PFSK-1 (cell line): ENCODE measurements at regions not wholly inside any gene's neighbourhood (a gene's known extent, or its start where the extent isn't known, plus 50 kb on each side); places are given as distances from the start of the nearest gene placed in this dataset.

ENCODE experiments used
- FOXP2 ChIP-seq: optimal IDR thresholded peaks from 2 replicates; pipeline ENCODE3; 2011; ENCODE audit warnings: borderline replicate concordance, control low read depth, inconsistent platforms; ENCODE audit not compliant: insufficient read depth; ENCODE audit errors: extremely low read length, extremely low read depth
- POLR2AphosphoS5 ChIP-seq: IDR thresholded peaks from 2 replicates; pipeline ENCODE4 v1.6.1; 2012; ENCODE audit warnings: low read depth, mild to moderate bottlenecking, control low read depth, low read length, moderate library complexity
- SIN3A ChIP-seq: IDR thresholded peaks from 2 replicates; pipeline ENCODE4 v1.6.1; 2012; ENCODE audit warnings: mild to moderate bottlenecking, low read length, moderate library complexity, borderline replicate concordance; ENCODE audit not compliant: insufficient read depth
- TAF1 ChIP-seq: IDR thresholded peaks from 2 replicates; pipeline ENCODE4 v1.6.1; 2012; ENCODE audit warnings: low read length, control low read depth, borderline replicate concordance; ENCODE audit not compliant: insufficient read depth
- TF ChIP-seq, protein P1 (sequence below), 2 experiments: IDR thresholded peaks; 2 replicates each; pipeline versions ENCODE4 v1.6.1 to v1.8.0; 2011 to 2012; ENCODE audit warnings: low read depth in 2 of 2, low read length in 2 of 2, control low read depth in 1 of 2, inconsistent platforms in 1 of 2, mild to moderate bottlenecking in 1 of 2, moderate library complexity in 1 of 2; ENCODE audit not compliant: insufficient read depth in 1 of 2

DNA sequence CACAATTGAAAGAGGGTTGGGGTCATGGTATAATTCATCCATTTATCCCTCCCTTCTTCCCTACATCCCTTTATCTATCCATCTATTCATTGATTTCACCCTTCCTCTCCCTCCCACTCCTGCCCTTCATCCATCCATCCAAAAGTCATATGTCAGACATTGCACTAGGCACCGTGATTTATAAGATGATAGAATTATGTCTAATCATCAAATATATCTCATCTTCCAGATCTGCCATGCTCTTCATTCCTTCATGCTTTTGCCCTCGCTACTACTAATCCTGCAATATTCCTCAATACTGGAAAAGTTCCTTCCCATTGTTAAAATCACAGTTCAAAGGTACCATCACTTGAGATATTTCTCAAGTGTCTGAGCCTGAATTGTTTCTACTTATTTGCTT lies 335.2 kb upstream of the CDH11 start:
- TF ChIP-seq, protein P1, sequence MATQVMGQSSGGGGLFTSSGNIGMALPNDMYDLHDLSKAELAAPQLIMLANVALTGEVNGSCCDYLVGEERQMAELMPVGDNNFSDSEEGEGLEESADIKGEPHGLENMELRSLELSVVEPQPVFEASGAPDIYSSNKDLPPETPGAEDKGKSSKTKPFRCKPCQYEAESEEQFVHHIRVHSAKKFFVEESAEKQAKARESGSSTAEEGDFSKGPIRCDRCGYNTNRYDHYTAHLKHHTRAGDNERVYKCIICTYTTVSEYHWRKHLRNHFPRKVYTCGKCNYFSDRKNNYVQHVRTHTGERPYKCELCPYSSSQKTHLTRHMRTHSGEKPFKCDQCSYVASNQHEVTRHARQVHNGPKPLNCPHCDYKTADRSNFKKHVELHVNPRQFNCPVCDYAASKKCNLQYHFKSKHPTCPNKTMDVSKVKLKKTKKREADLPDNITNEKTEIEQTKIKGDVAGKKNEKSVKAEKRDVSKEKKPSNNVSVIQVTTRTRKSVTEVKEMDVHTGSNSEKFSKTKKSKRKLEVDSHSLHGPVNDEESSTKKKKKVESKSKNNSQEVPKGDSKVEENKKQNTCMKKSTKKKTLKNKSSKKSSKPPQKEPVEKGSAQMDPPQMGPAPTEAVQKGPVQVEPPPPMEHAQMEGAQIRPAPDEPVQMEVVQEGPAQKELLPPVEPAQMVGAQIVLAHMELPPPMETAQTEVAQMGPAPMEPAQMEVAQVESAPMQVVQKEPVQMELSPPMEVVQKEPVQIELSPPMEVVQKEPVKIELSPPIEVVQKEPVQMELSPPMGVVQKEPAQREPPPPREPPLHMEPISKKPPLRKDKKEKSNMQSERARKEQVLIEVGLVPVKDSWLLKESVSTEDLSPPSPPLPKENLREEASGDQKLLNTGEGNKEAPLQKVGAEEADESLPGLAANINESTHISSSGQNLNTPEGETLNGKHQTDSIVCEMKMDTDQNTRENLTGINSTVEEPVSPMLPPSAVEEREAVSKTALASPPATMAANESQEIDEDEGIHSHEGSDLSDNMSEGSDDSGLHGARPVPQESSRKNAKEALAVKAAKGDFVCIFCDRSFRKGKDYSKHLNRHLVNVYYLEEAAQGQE (IDR thresholded peaks at IDR 0.05; ENCODE audit: insufficient read depth in 1 of 2, low read depth in 2 of 2, low read length in 2 of 2), result no peak
- no peak for TF ChIP-seq FOXP2
- TF ChIP-seq TAF1, result no peak
- no peak for TF ChIP-seq SIN3A
- no peak for TF ChIP-seq POLR2AphosphoS5

- TF ChIP-seq POLR2AphosphoS5, result no peak
Observed at GRCh38 chr16:65455761-65456160, 333.9 kb upstream of the CDH11 start.

DNA sequence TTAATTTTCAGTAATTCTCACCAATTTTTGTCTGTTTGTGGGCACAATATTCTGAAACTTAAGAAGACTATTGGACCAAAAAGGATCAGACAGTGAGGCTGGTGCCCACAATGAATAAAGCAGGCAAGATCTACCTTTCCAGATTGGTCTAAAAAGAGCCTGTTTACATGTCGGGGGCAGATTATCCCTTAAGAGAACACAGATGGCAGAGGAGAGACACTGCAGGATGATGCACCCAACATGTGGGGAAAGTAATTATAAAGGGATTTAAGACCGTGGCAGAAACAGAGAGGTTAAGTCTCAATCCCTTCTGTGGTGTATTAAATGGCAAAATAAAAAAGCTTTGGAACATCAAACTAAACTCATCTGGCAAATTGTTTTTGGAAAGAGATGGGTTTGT lies 331.8 kb upstream of the CDH11 start:
- no peak for TF ChIP-seq POLR2AphosphoS5
- TF ChIP-seq, protein P1 (IDR thresholded peaks at IDR 0.05; ENCODE audit: insufficient read depth in 1 of 2, low read depth in 2 of 2, low read length in 2 of 2), result no peak
- no peak for TF ChIP-seq SIN3A
- TF ChIP-seq TAF1, result no peak
- no peak for TF ChIP-seq FOXP2

DNA sequence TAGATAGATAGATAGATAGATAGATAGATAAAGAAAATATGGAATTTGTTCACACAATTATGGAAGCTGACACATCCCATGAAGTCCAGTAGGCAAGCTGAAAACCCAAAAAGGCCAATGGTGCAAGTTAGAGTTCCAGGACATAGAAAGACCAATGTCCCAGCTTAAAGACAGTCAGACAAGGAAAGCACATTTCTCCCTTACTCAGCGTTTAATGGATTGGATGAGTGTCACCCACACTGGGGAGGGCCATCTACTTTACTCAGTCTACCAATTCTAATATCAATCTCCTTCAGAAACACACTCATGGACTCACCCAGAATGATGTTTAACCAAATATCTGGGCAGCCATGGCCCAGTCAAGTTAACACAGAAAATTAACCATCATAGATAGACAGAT lies 327.7 kb upstream of the CDH11 start:
- TF ChIP-seq FOXP2 (no peak), TAF1 (no peak), POLR2AphosphoS5 (no peak), SIN3A (no peak)
- TF ChIP-seq, protein P1 (IDR thresholded peaks at IDR 0.05; ENCODE audit: insufficient read depth in 1 of 2, low read depth in 2 of 2, low read length in 2 of 2), result no peak

DNA sequence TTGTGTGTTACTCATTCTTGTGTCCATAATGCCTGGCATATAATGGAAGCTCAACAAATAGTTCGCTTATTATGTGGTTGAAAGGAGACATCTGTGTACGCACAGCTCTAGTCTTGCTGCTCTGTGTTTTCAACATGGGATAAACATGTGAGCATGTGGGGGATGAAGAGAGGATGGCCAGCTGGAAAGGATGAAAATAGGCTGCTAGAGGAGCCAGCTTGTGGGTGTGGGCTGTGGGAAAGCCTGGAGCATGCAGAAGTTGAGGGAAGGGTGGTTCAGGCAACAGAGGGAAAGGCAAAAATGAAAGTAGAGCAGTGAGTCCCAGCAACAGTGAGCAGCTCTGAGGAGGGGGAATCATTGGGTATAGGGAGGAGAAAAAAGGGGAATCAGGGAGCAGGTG lies 324.6 kb upstream of the CDH11 start:
- TF ChIP-seq, protein P1 (IDR thresholded peaks at IDR 0.05; ENCODE audit: insufficient read depth in 1 of 2, low read depth in 2 of 2, low read length in 2 of 2), result no peak
- TF ChIP-seq SIN3A, result no peak
- TF ChIP-seq FOXP2, result no peak
- no peak for TF ChIP-seq POLR2AphosphoS5
- no peak for TF ChIP-seq TAF1
